ENCODE measurements at regions not wholly inside any gene's neighbourhood (a gene's known extent, or its start where the extent isn't known, plus 50 kb on each side); places are given as distances from the start of the nearest gene placed in this dataset.

- no peak for DNase-seq
Measured at GRCh38 chr13:84393981-84394625, 511.8 kb upstream of the SLITRK1 start.

- no peak for DNase-seq
Measured at GRCh38 chr13:84380866-84381265, 498.6 kb upstream of the SLITRK1 start.

GRCh38 chr13:84377106-84377505 lies 494.8 kb upstream of the SLITRK1 start:
- no peak for DNase-seq

GRCh38 chr13:84366506-84366905 lies 484.2 kb upstream of the SLITRK1 start:
- DNase-seq: no peak

- no peak for DNase-seq
Measured at GRCh38 chr13:84362777-84363176, 480.5 kb upstream of the SLITRK1 start.

- no peak for DNase-seq
Measured at GRCh38 chr13:84360822-84361221, 478.5 kb upstream of the SLITRK1 start.

GRCh38 chr13:84358601-84359000 lies 476.3 kb upstream of the SLITRK1 start:
- no peak for DNase-seq

- no peak for DNase-seq
Measured at GRCh38 chr13:84352946-84353345, 470.7 kb upstream of the SLITRK1 start.

- no peak for DNase-seq
Measured at GRCh38 chr13:84339456-84339855, 457.2 kb upstream of the SLITRK1 start.

- DNase-seq: no peak
Measured at GRCh38 chr13:84332346-84332745, 450.1 kb upstream of the SLITRK1 start.

- no peak for DNase-seq
Measured at GRCh38 chr13:84315527-84315926, 433.3 kb upstream of the SLITRK1 start.

GRCh38 chr13:84303035-84303434 lies 420.8 kb upstream of the SLITRK1 start:
- DNase-seq: no peak

- DNase-seq: no peak
Measured at GRCh38 chr13:84297251-84297650, 415.0 kb upstream of the SLITRK1 start.

GRCh38 chr13:84296401-84296800 lies 414.1 kb upstream of the SLITRK1 start:
- no peak for DNase-seq

GRCh38 chr13:84294576-84294975 lies 412.3 kb upstream of the SLITRK1 start:
- no peak for DNase-seq

GRCh38 chr13:84290386-84290785 lies 408.1 kb upstream of the SLITRK1 start:
- no peak for DNase-seq

GRCh38 chr13:84279166-84279565 lies 396.9 kb upstream of the SLITRK1 start:
- no peak for DNase-seq

GRCh38 chr13:84272877-84273562 lies 390.7 kb upstream of the SLITRK1 start:
- DNase-seq: no peak

- no peak for DNase-seq
Measured at GRCh38 chr13:84265257-84265764, 383.0 kb upstream of the SLITRK1 start.

- no peak for DNase-seq
Measured at GRCh38 chr13:84263354-84264069, 381.2 kb upstream of the SLITRK1 start.

- no peak for DNase-seq
Measured at GRCh38 chr13:84255226-84255797, 373.0 kb upstream of the SLITRK1 start.

GRCh38 chr13:84249463-84249862 lies 367.2 kb upstream of the SLITRK1 start:
- no peak for DNase-seq

GRCh38 chr13:84243340-84243739 lies 361.1 kb upstream of the SLITRK1 start:
- DNase-seq: no peak

- DNase-seq: no peak
Measured at GRCh38 chr13:84239032-84239431, 356.8 kb upstream of the SLITRK1 start.

Measured in NCI-H2107 (cell line).